HG03520 (cell line): ENCODE measurements at regions not wholly inside any gene's neighbourhood (a gene's known extent, or its start where the extent isn't known, plus 50 kb on each side); places are given as distances from the start of the nearest gene placed in this dataset.

Experiments used
- ATAC-seq: cut with Tn5 transposase; IDR thresholded peaks from one replicate; pipeline ENCODE4 v1.9.1; 2021; ENCODE audit warnings: mild to moderate bottlenecking, moderate library complexity; ENCODE audit not compliant: unreplicated experiment

DNA sequence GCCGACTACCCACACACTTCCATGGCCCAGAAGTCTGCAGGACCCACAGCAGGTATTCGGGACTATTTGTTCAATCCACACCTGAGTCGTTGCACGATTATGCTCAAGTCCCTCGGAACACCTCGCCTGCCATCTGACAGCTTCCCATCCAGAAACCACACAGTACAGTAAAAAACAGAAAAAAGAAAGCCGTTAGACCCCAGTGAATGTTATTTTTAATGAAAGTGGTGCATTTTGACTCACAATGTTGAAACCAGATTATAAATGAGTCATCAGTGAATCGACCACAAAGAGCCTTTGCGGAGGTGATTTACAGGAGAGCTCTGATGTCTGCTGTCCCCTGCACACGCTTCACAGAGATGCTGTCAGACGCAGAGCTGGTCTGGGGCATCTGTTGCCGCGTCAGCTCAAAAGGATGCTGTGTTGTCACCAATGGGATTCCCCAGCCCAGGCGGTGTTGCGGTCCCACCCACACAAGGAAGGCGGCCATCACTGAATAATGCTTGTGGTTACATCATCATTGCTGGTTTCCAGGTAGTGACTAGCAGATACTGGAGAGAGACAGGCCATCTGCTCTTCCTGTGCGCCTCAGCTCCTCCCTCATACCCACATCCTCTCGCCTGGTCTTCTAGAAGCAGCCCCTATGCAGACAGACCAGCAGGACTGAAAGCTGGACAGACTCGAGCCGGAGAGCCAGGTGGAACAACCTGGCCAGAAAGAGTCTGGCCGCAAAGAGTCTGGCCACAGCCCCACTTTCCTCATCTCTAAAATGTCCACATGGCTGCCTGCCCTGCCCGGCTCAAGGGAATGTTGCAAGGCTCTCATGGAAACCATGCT lies 116.8 kb downstream of the TOMM20 start:
- ATAC-seq: peak; percentile 76

GRCh38 chr1:235011064-235011598 lies 117.5 kb downstream of the TOMM20 start:
- no peak for ATAC-seq

DNA sequence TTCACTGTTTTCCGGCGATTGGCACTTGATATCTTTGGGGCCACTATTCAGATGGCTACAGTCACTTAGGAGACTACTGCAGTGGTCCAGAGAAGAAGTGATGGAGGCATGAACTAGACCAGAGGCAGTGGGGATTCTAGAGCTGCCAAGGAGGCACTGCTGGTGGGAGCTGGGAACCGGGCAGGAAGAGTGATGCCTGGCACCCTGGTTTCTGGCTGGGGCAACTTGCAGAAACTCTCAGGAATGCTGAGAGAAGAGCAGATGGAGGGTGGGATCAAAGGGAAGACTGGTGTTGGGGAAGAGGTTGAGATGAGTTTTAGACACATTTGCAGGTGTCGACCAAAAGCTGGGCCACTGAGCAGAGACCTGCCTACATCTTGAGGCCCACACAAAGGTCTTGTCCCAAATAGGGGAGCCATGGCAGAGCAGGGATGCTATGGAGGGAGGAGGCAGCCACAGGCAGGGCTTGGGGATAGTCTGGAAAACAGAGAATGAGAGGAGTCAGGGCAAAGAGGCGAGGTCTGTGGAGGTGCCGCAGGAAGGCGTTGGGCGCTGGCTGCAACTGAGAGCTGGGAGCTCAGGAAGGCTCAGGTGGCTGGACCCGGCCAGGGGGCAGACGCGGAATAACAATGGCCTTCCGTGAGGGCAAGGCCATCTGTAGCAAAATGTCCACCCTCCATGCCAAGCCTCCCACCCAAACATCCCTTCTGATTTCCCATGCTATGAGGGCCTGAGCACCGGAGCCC lies 118.9 kb downstream of the TOMM20 start:
- ATAC-seq: no peak

DNA sequence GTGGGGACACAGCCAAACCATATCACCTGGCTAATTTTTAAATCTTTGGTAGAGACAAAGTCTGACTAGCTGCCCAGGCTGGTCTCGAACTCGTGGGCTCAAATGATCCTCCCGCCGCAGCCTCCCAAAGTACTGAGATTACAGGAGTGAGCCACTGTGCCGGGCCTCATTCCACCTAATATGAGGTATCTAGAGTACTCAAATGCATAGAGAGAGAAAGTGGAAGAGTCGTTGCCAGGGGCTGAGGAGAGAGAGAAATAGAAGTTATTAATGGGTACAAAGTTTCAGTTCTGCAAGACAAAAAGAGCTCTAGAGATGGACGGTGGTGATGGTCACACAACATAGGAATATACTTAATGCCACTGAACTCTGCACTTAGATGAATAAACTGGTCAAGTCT lies 119.6 kb downstream of the TOMM20 start:
- no peak for ATAC-seq

DNA sequence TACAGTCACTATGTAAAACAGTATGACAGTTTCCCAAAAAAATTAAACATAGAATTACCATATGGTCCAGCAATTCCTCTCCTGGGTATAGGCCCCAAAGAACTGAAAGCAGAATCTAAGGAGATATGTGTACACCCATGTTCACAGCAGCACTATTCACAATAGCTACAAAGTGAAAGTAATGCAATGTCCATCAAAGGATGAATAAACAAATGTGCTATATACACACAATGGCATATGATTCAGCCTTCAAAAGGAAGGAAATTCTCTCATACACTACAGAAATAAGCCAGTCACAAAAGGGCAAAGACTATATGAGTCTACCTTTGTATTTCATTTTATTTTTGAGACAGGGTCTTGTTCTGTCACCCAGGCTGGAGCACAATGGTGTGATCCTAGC lies 120.4 kb downstream of the TOMM20 start:
- no peak for ATAC-seq

DNA sequence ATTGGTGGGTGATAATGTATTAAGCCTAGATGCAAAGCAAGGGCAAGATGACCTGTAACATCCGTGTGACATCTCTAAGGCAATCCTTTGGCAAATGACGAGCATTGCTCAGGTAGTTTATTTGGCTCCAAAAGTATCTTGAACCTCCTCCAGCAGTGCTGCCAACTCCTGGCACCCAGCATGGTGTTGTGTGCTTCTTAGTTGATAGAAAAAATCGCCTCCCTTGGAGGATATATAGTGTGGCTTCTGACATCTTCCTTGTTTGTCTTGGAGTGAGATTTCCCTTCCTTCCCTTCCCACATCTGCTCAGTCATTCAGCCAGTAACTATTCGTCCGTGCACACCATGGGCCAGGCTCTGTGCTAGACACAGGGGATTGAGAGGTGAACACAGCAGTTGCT lies 121.8 kb downstream of the TOMM20 start:
- ATAC-seq: no peak

GRCh38 chr1:235006132-235006721 lies 122.4 kb downstream of the TOMM20 start:
- ATAC-seq: no peak

- no peak for ATAC-seq
These were observed 123.7 kb downstream of the TOMM20 start for GRCh38 chr1:235004840-235005391.

DNA sequence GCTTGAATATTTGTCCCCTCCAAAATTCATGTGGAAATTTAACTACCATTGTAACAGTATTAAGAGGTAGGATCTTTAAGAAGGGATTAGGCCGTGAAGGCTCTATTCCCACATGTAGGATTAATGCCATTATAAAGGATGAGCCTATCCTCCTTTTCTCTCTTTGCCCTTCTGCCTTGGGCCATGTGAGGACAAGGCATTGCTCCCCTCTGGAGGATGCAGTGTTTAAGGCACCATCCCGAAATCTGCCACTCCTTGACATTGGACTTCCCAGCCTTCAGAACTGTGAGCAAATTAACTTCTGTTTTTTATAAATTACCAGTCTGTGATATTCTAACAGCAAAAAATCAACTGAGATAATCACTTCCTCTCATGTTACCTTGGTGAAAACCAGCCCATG lies 124.4 kb downstream of the TOMM20 start:
- no peak for ATAC-seq

DNA sequence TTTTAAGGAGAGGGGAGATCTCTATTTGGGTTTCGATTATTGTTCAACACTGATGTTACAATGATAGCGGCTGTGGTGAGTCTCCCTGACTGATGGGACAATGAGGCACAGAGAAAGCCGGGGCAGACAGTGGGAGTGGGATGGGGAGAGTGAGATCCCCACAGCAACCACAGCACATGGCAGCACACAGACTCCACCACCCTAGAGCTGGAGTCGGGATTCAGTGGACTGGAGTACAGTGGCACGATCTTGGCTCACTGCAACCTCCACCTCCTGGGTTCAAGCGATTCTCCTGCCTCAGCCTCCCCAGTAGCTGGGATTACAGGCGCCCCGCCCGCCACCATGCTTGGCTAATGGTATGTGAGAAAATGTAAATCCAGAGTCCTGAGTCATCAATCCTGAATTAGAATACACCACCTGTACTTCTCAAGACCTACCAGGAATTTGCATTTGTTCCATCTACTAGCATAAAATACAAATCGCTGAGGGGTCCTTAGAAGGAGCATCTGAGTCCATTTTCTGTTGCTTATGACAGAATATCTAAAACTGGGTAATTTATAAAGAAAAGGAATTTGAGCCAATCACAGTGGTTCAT lies 125.8 kb downstream of the TOMM20 start:
- no peak for ATAC-seq

DNA sequence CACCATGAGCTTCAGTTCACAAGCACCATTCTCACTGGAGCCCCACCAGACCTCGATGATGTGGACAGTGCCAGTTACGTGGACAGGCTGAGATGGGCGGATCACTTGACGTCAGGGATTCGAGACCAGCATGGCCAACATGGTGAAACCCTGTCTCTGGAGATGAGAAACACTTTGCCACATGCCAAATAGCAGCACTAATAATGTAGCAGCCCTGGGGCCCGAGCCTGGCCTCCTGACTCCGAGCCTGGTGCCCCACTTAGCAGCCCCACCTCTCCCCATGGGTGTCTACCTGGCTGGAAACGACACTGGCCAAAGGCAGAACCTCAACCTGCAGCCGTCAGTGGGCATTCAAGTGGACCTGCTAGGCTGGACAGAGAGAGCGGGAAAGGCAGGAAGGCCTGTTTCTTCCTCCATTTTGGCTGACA lies 129.1 kb downstream of the TOMM20 start:
- ATAC-seq: no peak

- ATAC-seq: no peak
These were observed 130.5 kb downstream of the TOMM20 start for GRCh38 chr1:234997896-234998741.

GRCh38 chr1:234997201-234997895 lies 131.3 kb downstream of the TOMM20 start:
- no peak for ATAC-seq

DNA sequence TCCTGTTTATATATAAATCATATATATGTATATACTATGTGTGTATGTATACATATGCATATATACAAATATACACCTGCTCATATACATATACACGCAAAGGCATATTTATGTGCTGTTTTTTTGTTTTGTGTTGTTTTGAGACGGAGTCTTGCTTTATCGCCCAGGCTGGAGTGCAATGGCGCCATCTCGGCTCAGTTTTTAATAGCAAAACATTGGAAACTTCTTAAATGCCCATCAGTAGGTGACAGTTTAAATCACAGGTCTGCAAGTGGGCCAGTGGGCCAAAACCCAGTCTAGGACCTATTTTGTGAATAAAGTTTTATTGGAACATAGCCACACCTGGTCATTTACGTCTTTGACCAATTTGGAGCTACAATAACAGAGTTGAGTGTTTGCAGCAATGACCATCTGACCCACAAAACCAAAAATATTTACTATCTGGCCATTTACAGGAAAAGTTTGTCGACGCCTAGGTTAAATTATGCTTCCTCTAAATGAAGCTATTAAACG lies 132.3 kb downstream of the TOMM20 start:
- ATAC-seq: no peak

- ATAC-seq: no peak
These were observed 134.0 kb downstream of the TOMM20 start for GRCh38 chr1:234994436-234995295.

GRCh38 chr1:234992065-234992464 lies 136.6 kb downstream of the TOMM20 start:
- no peak for ATAC-seq

DNA sequence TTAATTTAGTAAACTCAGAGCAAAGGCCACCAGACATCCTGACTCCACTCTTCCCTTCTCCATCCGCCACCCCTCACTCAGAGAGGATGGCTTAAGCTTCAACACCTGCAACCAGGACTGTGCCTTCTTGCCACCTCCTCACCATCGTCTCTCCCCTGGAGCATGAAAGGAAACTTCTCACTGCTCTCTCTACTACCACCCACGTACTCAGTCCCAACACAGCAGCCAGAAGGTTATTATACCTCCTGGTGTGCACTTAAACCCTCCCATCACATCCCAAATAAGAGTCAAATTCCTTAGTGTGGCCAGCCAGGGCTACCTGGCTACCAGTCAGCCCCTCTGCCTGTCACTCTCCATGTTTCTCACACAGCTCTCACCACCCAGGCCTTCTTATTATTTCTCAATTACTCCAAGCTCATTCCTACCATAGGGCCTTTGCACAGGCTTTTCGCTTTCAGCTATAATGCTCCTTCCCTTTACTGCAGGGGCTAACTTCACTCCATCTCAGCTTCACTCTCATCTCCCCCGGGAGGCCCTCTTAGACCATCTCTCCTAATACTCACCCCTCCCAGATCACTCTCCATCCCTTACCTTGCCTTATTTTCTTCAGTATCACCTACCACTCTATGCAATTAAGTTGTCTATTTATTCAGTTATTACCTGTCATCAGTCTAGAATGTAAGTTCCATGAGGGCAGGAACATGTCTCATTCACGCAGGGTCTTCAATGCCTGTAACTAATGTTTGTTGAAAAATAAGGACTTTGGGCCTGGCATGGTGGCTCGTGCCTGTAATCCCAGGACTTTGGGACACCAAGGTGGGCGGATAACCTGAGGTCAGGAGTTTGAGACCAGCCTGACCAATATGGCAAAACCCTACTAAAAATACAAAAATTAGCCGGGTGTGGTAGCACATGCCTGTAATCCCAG lies 137.5 kb downstream of the TOMM20 start:
- ATAC-seq: no peak
